HG03196 (cell line): ENCODE measurements at regions not wholly inside any gene's neighbourhood (a gene's known extent, or its start where the extent isn't known, plus 50 kb on each side); places are given as distances from the start of the nearest gene placed in this dataset.
"Not testable (repeated sequence)": the region's sequence is repeated elsewhere in the genome, so short reads cannot be mapped to it uniquely, and the experiment has no call there.

Experiments used
- ATAC-seq: cut with Tn5 transposase; IDR thresholded peaks from one replicate; pipeline ENCODE4 v1.9.1; 2021; ENCODE audit not compliant: unreplicated experiment

- ATAC-seq = no peak
Measured at GRCh38 chr2:18993756-18994338, 364.6 kb downstream of the OSR1 start.

GRCh38 chr2:18991177-18992168 lies 366.9 kb downstream of the OSR1 start:
- ATAC-seq = no peak

GRCh38 chr2:18988631-18989232 lies 369.7 kb downstream of the OSR1 start:
- ATAC-seq = no peak

- ATAC-seq = no peak
Measured at GRCh38 chr2:18987592-18988073, 370.8 kb downstream of the OSR1 start.

- no peak for ATAC-seq
Measured at GRCh38 chr2:18987016-18987415, 371.4 kb downstream of the OSR1 start.

- no peak for ATAC-seq
Measured at GRCh38 chr2:18986046-18986445, 372.4 kb downstream of the OSR1 start.

GRCh38 chr2:18980786-18981430 lies 377.5 kb downstream of the OSR1 start:
- ATAC-seq = no peak

- ATAC-seq = no peak
Measured at GRCh38 chr2:18980104-18980785, 378.2 kb downstream of the OSR1 start.

- no peak for ATAC-seq
Measured at GRCh38 chr2:18977409-18977808, 381.0 kb downstream of the OSR1 start.

GRCh38 chr2:18976168-18976961 lies 382.1 kb downstream of the OSR1 start:
- ATAC-seq = peak; percentile 76

- no peak for ATAC-seq
Measured at GRCh38 chr2:18975506-18976167, 382.8 kb downstream of the OSR1 start.

- no peak for ATAC-seq
Measured at GRCh38 chr2:18971628-18972027, 382.3 kb upstream of the NT5C1B start.

GRCh38 chr2:18971069-18971378 lies 381.7 kb upstream of the NT5C1B start:
- no peak for ATAC-seq

- ATAC-seq = no peak
Measured at GRCh38 chr2:18966131-18966530, 376.8 kb upstream of the NT5C1B start.

GRCh38 chr2:18963739-18964256 lies 374.4 kb upstream of the NT5C1B start:
- ATAC-seq = not testable (repeated sequence)

GRCh38 chr2:18961991-18962421 lies 372.6 kb upstream of the NT5C1B start:
- no peak for ATAC-seq

GRCh38 chr2:18959952-18960717 lies 370.8 kb upstream of the NT5C1B start:
- no peak for ATAC-seq

GRCh38 chr2:18959200-18959599 lies 369.8 kb upstream of the NT5C1B start:
- no peak for ATAC-seq
